Transverse colon (tissue), 3 donors: ENCODE measurements at regions not wholly inside any gene's neighbourhood (a gene's known extent, or its start where the extent isn't known, plus 50 kb on each side); places are given as distances from the start of the nearest gene placed in this dataset.

Experiments used
- CTCF ChIP-seq, 5 experiments: fragments of 200-600 bp in 3 of 5; fragments of 450-650 bp in 2 of 5; sonication (generic) in 3 of 5; IDR thresholded peaks; 1 replicate in 2 of 5; 2 replicates in 3 of 5; pipeline ENCODE4 v1.5.1; 2016 to 2017; ENCODE audit warnings: antibody characterized with exemption in 5 of 5, inconsistent platforms in 3 of 5, mild to moderate bottlenecking in 2 of 5, moderate library complexity in 1 of 5
- EP300 ChIP-seq: sonication (generic); formaldehyde crosslinking; IDR thresholded peaks from one replicate; pipeline ENCODE4 v1.6.1; 2017; ENCODE audit warnings: antibody characterized with exemption, low read depth
- POLR2A ChIP-seq: fragments of 450-650 bp; IDR thresholded peaks from one replicate; pipeline ENCODE4 v1.6.1; 2016; ENCODE audit warnings: antibody characterized with exemption, mild to moderate bottlenecking, moderate library complexity

- TF ChIP-seq CTCF (IDR thresholded peaks at IDR 0.05), result no peak
- TF ChIP-seq POLR2A, result no peak
- no peak for TF ChIP-seq EP300
Observed at GRCh38 chr2:128641421-128642080, 322.9 kb upstream of the HS6ST1 start.
